Endothelial cell (in vitro differentiated cells): ENCODE measurements at regions not wholly inside any gene's neighbourhood (a gene's known extent, or its start where the extent isn't known, plus 50 kb on each side); places are given as distances from the start of the nearest gene placed in this dataset.

Source experiments
- DNase-seq: peaks from one replicate; pipeline ENCODE4 v3.0.0; 2021; ENCODE audit warnings: low spot score
- H3K27ac Mint-ChIP-seq: one replicate; pipeline ENCODE4 v1.8.0; 2021; ENCODE audit warnings: mixed read lengths, inconsistent platforms; ENCODE audit not compliant: unreplicated experiment
- H3K27me3 Mint-ChIP-seq: one replicate; pipeline ENCODE4 v1.8.0; 2021; ENCODE audit warnings: mild to moderate bottlenecking, moderate library complexity, mixed read lengths, inconsistent platforms; ENCODE audit not compliant: unreplicated experiment
- H3K36me3 Mint-ChIP-seq: one replicate; pipeline ENCODE4 v1.8.0; 2021; ENCODE audit warnings: mild to moderate bottlenecking, low read depth, mixed read lengths, inconsistent platforms; ENCODE audit not compliant: unreplicated experiment
- H3K4me1 Mint-ChIP-seq: one replicate; pipeline ENCODE4 v1.8.0; 2021; ENCODE audit warnings: mild to moderate bottlenecking, mixed read lengths, inconsistent platforms; ENCODE audit not compliant: unreplicated experiment
- H3K4me3 Mint-ChIP-seq: one replicate; pipeline ENCODE4 v1.8.0; 2021; ENCODE audit warnings: mild to moderate bottlenecking, mixed read lengths, inconsistent platforms; ENCODE audit not compliant: unreplicated experiment
- H3K9me3 Mint-ChIP-seq: one replicate; pipeline ENCODE4 v1.8.0; 2021; ENCODE audit warnings: mixed read lengths, inconsistent platforms; ENCODE audit not compliant: unreplicated experiment
- TF ChIP-seq, protein P1 (sequence below): fragments of 200-600 bp; sonication (generic); IDR thresholded peaks from one replicate; pipeline ENCODE4 v1.5.0; 2021; ENCODE audit warnings: antibody characterized with exemption; ENCODE audit not compliant: unreplicated experiment

DNA sequence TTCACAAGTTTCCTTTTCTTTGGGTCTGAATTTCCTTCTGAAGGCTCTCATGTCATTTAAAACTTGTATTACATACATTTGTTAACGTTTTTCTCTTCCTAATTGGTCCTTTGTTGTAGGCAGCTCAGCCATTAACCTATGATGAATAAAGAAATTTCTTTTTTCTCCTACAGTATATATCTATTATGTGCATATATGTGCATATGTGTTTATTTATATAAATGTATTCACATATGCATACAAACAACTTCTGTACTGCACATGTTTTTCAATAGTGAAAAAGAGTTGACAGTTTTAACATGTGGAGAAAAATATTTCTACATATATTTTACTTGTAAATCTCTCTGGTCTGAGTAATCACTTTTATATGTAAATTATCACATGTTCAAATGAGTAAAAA lies 1674.9 kb upstream of the PCDH20 start:
- no peaks in the 10 kb centered on the region for H3K4me1 Mint-ChIP-seq
- no peaks in the 10 kb centered on the region for H3K9me3 Mint-ChIP-seq
- H3K27me3 Mint-ChIP-seq = no peaks in the 10 kb centered on the region
- TF ChIP-seq, protein P1, sequence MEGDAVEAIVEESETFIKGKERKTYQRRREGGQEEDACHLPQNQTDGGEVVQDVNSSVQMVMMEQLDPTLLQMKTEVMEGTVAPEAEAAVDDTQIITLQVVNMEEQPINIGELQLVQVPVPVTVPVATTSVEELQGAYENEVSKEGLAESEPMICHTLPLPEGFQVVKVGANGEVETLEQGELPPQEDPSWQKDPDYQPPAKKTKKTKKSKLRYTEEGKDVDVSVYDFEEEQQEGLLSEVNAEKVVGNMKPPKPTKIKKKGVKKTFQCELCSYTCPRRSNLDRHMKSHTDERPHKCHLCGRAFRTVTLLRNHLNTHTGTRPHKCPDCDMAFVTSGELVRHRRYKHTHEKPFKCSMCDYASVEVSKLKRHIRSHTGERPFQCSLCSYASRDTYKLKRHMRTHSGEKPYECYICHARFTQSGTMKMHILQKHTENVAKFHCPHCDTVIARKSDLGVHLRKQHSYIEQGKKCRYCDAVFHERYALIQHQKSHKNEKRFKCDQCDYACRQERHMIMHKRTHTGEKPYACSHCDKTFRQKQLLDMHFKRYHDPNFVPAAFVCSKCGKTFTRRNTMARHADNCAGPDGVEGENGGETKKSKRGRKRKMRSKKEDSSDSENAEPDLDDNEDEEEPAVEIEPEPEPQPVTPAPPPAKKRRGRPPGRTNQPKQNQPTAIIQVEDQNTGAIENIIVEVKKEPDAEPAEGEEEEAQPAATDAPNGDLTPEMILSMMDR = no peak
- no peaks in the 10 kb centered on the region for H3K36me3 Mint-ChIP-seq
- H3K4me3 Mint-ChIP-seq = no peak overlapping the region
- H3K27ac Mint-ChIP-seq = no peak overlapping the region
- no peak for DNase-seq

DNA sequence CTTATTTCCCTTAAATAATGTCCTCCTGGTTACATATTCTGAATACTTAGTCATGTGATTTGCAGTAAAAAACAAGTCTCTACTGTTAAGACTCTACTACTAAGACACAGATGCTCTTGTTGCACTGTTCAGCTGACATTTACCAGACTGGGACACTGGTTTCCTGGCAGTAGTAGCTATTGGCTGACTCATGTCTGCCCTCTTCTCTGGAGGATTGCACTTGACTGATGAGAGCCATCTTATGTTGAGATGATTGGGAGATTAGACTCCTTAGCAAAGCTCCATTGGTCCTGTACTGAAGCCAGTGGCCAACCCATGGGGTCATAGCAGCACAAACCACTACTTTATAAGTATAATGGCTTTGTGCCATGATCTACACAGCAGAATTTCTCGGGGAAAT lies 1672.6 kb upstream of the PCDH20 start:
- no peaks in the 10 kb centered on the region for H3K36me3 Mint-ChIP-seq
- no peaks in the 10 kb centered on the region for H3K4me1 Mint-ChIP-seq
- H3K9me3 Mint-ChIP-seq = no peaks in the 10 kb centered on the region
- H3K27ac Mint-ChIP-seq = no peak overlapping the region
- DNase-seq = no peak
- no peaks in the 10 kb centered on the region for H3K27me3 Mint-ChIP-seq
- H3K4me3 Mint-ChIP-seq = no peak overlapping the region
- TF ChIP-seq, protein P1 = no peak

DNA sequence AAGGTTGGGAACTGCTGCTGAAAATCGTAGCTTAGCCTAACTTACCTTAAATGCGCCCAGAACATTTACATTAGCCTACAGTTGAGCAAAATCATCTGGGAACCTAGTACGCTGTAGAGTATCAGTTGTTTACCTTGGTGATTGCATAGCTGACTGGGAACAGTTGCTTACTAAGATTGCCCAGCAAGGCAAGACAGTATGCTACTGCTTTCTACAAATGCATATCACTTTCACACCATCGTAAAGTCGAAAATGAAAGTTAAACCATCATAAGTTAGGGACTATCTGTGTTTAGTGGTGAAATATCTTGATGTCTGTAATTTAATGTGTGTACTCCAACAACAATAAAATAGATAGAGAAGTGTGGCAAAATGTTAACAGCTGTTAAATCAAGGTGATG lies 1670.6 kb upstream of the PCDH20 start:
- no peaks in the 10 kb centered on the region for H3K9me3 Mint-ChIP-seq
- no peaks in the 10 kb centered on the region for H3K36me3 Mint-ChIP-seq
- TF ChIP-seq, protein P1 = no peak
- H3K27me3 Mint-ChIP-seq = no peaks in the 10 kb centered on the region
- no peaks in the 10 kb centered on the region for H3K4me1 Mint-ChIP-seq
- DNase-seq = no peak
- no peak overlapping the region for H3K27ac Mint-ChIP-seq
- no peak overlapping the region for H3K4me3 Mint-ChIP-seq

DNA sequence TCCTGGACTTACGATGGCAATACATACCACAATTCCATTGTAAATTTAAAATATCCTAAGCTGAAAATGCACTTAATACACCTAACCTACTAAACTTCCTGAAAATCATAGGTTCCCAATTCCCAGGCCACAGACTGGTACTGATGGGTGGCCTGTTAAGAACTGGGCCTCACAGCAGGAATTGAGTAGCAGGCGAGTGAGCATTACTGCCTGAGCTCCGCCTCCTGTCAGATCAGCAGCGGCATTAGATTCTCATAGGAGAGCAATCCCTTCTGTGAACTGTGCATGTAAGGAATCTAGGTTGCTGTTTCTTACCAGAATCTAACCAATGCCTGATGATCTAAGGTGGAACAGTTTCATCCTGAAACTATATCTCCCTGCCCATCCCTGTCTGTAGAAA lies 1670.2 kb upstream of the PCDH20 start:
- no peak overlapping the region for H3K27ac Mint-ChIP-seq
- no peaks in the 10 kb centered on the region for H3K27me3 Mint-ChIP-seq
- H3K36me3 Mint-ChIP-seq = no peaks in the 10 kb centered on the region
- no peak for DNase-seq
- H3K4me3 Mint-ChIP-seq = no peak overlapping the region
- H3K9me3 Mint-ChIP-seq = no peaks in the 10 kb centered on the region
- H3K4me1 Mint-ChIP-seq = no peaks in the 10 kb centered on the region
- TF ChIP-seq, protein P1 = no peak

DNA sequence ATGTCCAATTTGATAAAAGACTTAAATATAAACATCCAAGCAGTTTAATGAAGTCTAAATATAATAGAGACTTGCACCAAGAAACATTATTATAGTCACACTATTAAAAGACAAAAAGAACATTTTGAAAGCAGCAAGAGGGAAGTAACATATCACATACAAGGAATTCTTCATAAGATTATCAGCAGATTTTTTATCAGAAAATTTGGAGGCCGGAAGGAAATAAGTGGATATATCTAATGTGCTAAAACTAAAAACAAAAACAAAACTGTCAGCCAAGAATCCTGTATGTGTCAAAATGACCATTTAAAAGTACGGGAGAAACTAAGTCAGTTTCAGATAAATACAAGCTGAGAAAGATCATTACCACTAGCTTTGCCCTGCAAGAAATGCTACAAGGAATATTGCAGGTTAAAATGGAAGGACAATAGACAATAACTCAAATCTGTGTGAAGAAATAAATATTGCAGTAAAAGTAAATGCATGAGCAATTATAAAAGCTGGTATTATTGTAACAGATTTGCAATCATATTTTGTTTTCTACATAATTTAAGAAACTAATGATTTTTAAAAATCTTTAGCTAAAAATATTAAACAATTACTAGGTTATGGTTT lies 1665.9 kb upstream of the PCDH20 start:
- Mint-ChIP-seq H3K36me3 (no peaks in the 10 kb centered on the region), H3K4me1 (no peaks in the 10 kb centered on the region), H3K4me3 (no peak overlapping the region), H3K27ac (no peak overlapping the region), H3K9me3 (no peaks in the 10 kb centered on the region), H3K27me3 (no peaks in the 10 kb centered on the region)
- DNase-seq = no peak
- TF ChIP-seq, protein P1 = no peak
